Parathyroid adenoma (tissue), 2 donors: ENCODE measurements at regions not wholly inside any gene's neighbourhood (a gene's known extent, or its start where the extent isn't known, plus 50 kb on each side); places are given as distances from the start of the nearest gene placed in this dataset.
"Not testable (repeated sequence)": the region's sequence is repeated elsewhere in the genome, so short reads cannot be mapped to it uniquely, and the experiment has no call there.

Experiments
- H2AFZ ChIP-seq: fragments of 300-600 bp; sonication (generic); one replicate; pipeline ENCODE4 v1.7.0; 2017; ENCODE audit warnings: antibody characterized with exemption, mild to moderate bottlenecking
- H3K27ac ChIP-seq: fragments of 300-600 bp; sonication (generic); one replicate; pipeline ENCODE4 v1.7.0; 2017
- H3K27me3 ChIP-seq: fragments of 300-600 bp; sonication (generic); one replicate; pipeline ENCODE4 v1.7.0; 2017; ENCODE audit warnings: low read length; ENCODE audit not compliant: control insufficient read depth, insufficient read depth
- H3K36me3 ChIP-seq: fragments of 300-600 bp; sonication (generic); one replicate; pipeline ENCODE4 v1.7.0; 2017; ENCODE audit warnings: low read length; ENCODE audit not compliant: control insufficient read depth, insufficient read depth
- H3K4me1 ChIP-seq: fragments of 300-600 bp; sonication (generic); one replicate; pipeline ENCODE4 v1.7.0; 2017; ENCODE audit warnings: control low read depth
- H3K4me2 ChIP-seq: fragments of 300-600 bp; sonication (generic); one replicate; pipeline ENCODE4 v1.7.0; 2017; ENCODE audit warnings: low read length
- H3K4me3 ChIP-seq: fragments of 300-600 bp; sonication (generic); one replicate; pipeline ENCODE4 v1.7.0; 2017; ENCODE audit warnings: low read depth, low read length
- H3K79me2 ChIP-seq: fragments of 300-600 bp; sonication (generic); one replicate; pipeline ENCODE4 v1.7.0; 2017; ENCODE audit warnings: control low read depth
- H3K9ac ChIP-seq: fragments of 300-600 bp; sonication (generic); one replicate; pipeline ENCODE4 v1.7.0; 2017; ENCODE audit warnings: mild to moderate bottlenecking
- H3K9me3 ChIP-seq: fragments of 300-600 bp; sonication (generic); one replicate; pipeline ENCODE4 v1.7.0; 2017; ENCODE audit warnings: low read length; ENCODE audit not compliant: control insufficient read depth
- TF ChIP-seq, protein P1 (sequence below): fragments of 300-600 bp; sonication (generic); IDR thresholded peaks from one replicate; pipeline ENCODE4 v1.7.0; 2017; ENCODE audit warnings: antibody characterized with exemption, mild to moderate bottlenecking
- donor health status: primary hyperparathyroidism.

DNA sequence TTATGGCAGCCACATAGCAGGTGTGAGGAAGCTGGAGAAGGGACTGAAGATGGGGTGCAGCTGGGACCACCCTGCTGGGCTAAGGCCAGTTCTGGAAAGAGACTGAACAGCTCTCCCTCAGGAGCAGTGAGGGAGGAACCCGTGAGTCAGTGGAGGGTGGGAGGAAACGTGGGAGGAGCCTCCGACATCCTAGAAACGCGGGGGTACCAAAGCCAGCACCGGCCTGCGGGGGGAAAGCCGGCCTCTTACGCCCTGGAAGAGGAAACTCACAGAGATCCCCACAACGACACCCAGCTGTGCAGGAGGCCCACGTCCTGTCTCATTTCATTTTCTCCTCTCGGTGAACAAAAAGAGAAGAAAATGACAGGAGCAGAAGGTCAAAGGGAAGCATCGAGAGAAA lies 185.8 kb upstream of the IRX4 start:
- H3K9ac ChIP-seq, result no peak overlapping the region
- no peak overlapping the region for H3K27ac ChIP-seq
- H3K27me3 ChIP-seq, result no peaks in the 10 kb centered on the region
- no peak overlapping the region for H2AFZ ChIP-seq
- no peak overlapping the region for H3K4me3 ChIP-seq
- TF ChIP-seq, protein P1, sequence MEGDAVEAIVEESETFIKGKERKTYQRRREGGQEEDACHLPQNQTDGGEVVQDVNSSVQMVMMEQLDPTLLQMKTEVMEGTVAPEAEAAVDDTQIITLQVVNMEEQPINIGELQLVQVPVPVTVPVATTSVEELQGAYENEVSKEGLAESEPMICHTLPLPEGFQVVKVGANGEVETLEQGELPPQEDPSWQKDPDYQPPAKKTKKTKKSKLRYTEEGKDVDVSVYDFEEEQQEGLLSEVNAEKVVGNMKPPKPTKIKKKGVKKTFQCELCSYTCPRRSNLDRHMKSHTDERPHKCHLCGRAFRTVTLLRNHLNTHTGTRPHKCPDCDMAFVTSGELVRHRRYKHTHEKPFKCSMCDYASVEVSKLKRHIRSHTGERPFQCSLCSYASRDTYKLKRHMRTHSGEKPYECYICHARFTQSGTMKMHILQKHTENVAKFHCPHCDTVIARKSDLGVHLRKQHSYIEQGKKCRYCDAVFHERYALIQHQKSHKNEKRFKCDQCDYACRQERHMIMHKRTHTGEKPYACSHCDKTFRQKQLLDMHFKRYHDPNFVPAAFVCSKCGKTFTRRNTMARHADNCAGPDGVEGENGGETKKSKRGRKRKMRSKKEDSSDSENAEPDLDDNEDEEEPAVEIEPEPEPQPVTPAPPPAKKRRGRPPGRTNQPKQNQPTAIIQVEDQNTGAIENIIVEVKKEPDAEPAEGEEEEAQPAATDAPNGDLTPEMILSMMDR, result no peak
- H3K4me2 ChIP-seq, result no peak overlapping the region
- H3K9me3 ChIP-seq, result no peaks in the 10 kb centered on the region
- no peaks in the 10 kb centered on the region for H3K4me1 ChIP-seq
- H3K36me3 ChIP-seq, result no peaks in the 10 kb centered on the region
- no peaks in the 10 kb centered on the region for H3K79me2 ChIP-seq

DNA sequence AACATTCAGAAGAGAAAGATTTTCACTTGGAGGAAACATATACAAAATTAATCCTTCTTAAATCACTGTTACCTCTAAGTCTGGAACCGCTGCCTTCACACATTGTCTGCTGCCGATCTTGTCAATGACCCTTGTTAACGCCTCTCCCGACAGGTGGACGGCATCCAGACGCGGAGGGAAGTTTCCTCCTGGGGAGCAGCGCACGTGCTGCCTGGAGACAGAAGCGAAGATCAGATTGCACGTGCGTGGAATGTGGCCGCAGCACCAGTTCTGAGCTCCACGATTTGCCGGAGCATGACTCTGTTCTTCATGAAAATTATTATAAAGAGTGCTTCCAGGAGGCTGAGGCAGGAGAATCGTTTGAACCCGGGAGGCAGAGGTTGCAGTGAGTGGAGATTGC lies 183.6 kb upstream of the IRX4 start:
- Histone ChIP-seq H3K36me3 (no peaks in the 10 kb centered on the region), H3K4me3 (no peak overlapping the region), H3K9me3 (no peaks in the 10 kb centered on the region), H3K79me2 (no peaks in the 10 kb centered on the region), H3K9ac (no peak overlapping the region), H3K27ac (no peak overlapping the region), H3K4me1 (no peaks in the 10 kb centered on the region), H2AFZ (no peak overlapping the region), H3K27me3 (no peaks in the 10 kb centered on the region), H3K4me2 (no peak overlapping the region)
- TF ChIP-seq, protein P1, result no peak

GRCh38 chr5:2063380-2063779 lies 180.7 kb upstream of the IRX4 start:
- H3K27ac ChIP-seq, H3K9ac ChIP-seq, H3K4me3 ChIP-seq, H3K79me2 ChIP-seq, H3K36me3 ChIP-seq, H3K9me3 ChIP-seq, H3K27me3 ChIP-seq, H3K4me2 ChIP-seq, H2AFZ ChIP-seq, H3K4me1 ChIP-seq: not testable (repeated sequence)

DNA sequence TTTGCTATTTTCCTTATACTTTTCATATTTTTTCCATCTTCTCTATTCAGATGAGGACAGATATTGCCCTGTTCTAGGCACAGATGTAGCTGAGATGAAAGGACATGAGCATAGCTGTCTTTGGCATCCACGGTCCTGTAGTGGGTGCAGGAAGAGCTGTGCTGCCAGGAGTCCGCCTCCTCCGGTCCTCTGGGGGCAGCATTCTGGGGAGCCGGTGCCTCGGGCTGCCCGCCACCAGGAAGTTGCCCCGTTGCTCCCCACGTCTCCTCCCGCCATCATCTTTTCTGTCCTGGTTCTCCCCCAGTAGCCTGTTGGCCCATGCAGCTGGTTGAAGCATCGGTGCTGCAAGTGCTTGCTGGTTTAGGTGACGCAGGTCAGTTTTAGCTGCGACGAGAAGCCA lies 170.0 kb upstream of the IRX4 start:
- Histone ChIP-seq H3K9me3 (no peaks in the 10 kb centered on the region), H3K36me3 (no peaks in the 10 kb centered on the region), H2AFZ (no peak overlapping the region), H3K79me2 (no peaks in the 10 kb centered on the region), H3K9ac (no peak overlapping the region), H3K4me2 (no peak overlapping the region), H3K27ac (no peak overlapping the region), H3K4me1 (no peaks in the 10 kb centered on the region), H3K27me3 (no peaks in the 10 kb centered on the region), H3K4me3 (no peak overlapping the region)
- TF ChIP-seq, protein P1, result no peak

DNA sequence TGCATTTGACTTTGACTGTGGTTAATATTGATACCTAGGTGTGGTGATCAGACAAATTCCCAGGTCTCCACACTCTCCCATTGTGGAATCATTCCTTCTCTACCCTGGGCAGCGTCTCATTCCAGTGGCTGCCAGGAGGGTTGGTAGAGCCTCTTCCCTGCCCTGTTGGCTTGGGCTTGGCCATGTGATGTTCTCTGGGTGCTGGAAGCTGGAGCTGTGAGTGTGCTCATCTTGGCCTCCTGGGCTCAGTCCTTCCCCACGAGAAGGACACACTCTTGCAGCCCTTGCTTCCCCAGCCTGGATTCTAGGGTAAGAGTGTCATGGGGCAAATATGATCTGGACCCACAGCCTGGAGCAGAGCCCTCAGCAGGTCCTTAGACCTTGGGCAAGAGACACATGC lies 167.2 kb upstream of the IRX4 start:
- H3K4me3 ChIP-seq, result no peak overlapping the region
- H3K36me3 ChIP-seq, result no peaks in the 10 kb centered on the region
- no peak overlapping the region for H3K4me2 ChIP-seq
- no peaks in the 10 kb centered on the region for H3K27me3 ChIP-seq
- no peak overlapping the region for H2AFZ ChIP-seq
- H3K79me2 ChIP-seq, result no peaks in the 10 kb centered on the region
- TF ChIP-seq, protein P1, result no peak
- no peaks in the 10 kb centered on the region for H3K4me1 ChIP-seq
- H3K9me3 ChIP-seq, result no peaks in the 10 kb centered on the region
- no peak overlapping the region for H3K9ac ChIP-seq
- no peak overlapping the region for H3K27ac ChIP-seq
